Testis (tissue), 2 donors: ENCODE measurements at regions not wholly inside any gene's neighbourhood (a gene's known extent, or its start where the extent isn't known, plus 50 kb on each side); places are given as distances from the start of the nearest gene placed in this dataset.

ENCODE experiments used
- DNase-seq: peaks from one replicate; pipeline ENCODE4 v3.0.0-alpha.2; 2019
- H3K27ac ChIP-seq, 2 donors: fragments of 200-600 bp; sonication (generic); one replicate each; pipeline ENCODE4 v1.5.1; 2019
- H3K27me3 ChIP-seq: fragments of 200-600 bp; sonication (generic); one replicate; pipeline ENCODE4 v1.5.1; 2019
- H3K36me3 ChIP-seq: fragments of 200-600 bp; sonication (generic); one replicate; pipeline ENCODE4 v1.5.1; 2017; ENCODE audit warnings: low read depth; ENCODE audit errors: missing control alignments
- H3K4me1 ChIP-seq: fragments of 200-600 bp; sonication (generic); one replicate; pipeline ENCODE4 v1.5.1; 2019
- H3K4me3 ChIP-seq, 2 donors: fragments of 200-600 bp; sonication (generic); one replicate each; pipeline ENCODE4 v1.5.1; 2017 to 2019
- H3K9me3 ChIP-seq: fragments of 200-600 bp; sonication (generic); one replicate; pipeline ENCODE4 v1.5.1; 2017
- CTCF ChIP-seq, 3 experiments: fragments of 450-650 bp in 2 of 3; fragments of 200-600 bp in 1 of 3; sonication (generic) in 1 of 3; IDR thresholded peaks; one replicate each; pipeline ENCODE4 v1.5.1; 2016 to 2019; ENCODE audit warnings: antibody characterized with exemption in 3 of 3, mild to moderate bottlenecking in 2 of 3, moderate library complexity in 1 of 3
- POLR2A ChIP-seq: fragments of 450-650 bp; IDR thresholded peaks from one replicate; pipeline ENCODE4 v1.6.1; 2017; ENCODE audit warnings: antibody characterized with exemption, mild to moderate bottlenecking, moderate library complexity
- WGBS, 2 donors: methylation state at CpG; one replicate each; pipeline ENCODE4 v1.1.5; 2018; 5-methylcytosine and 5-hydroxymethylcytosine counted together
- intact Hi-C: fragments of 100-400 bp; cut with DNase I; formaldehyde crosslinking; loops from one replicate; pipeline ENCODE4 v1.15.1; 2023; ENCODE audit warnings: low total_unique reads

GRCh38 chr2:119071476-119071875 lies 87.1 kb downstream of the C1QL2 start:
- H3K27me3 ChIP-seq = no peaks in the 10 kb centered on the region
- no peaks in the 10 kb centered on the region for H3K4me1 ChIP-seq
- no peaks in the 10 kb centered on the region for H3K9me3 ChIP-seq
- H3K4me3 ChIP-seq = no peak overlapping the region
- intact Hi-C loops = no loop called here
- DNase-seq = no peak
- no peak overlapping the region for H3K27ac ChIP-seq
- H3K36me3 ChIP-seq = no peaks in the 10 kb centered on the region
- WGBS, 2 donors = 77 to 82% methylated on average over 1 of the region's 1 CpG
- TF ChIP-seq POLR2A (no peak), CTCF (IDR thresholded peaks at IDR 0.05) (no peak)

- WGBS, 2 donors = 65 to 68% methylated on average over 8 of the region's 8 CpGs
- Histone ChIP-seq H3K36me3 (no peaks in the 10 kb centered on the region), H3K27ac (no peak overlapping the region), H3K4me3 (no peak overlapping the region), H3K27me3 (no peaks in the 10 kb centered on the region), H3K9me3 (no peaks in the 10 kb centered on the region), H3K4me1 (no peaks in the 10 kb centered on the region)
- TF ChIP-seq CTCF (IDR thresholded peaks at IDR 0.05) = no peak
- no peak for TF ChIP-seq POLR2A
- no peak for DNase-seq
- intact Hi-C loops = no loop called here
Measured at GRCh38 chr2:119069781-119070180, 88.8 kb downstream of the C1QL2 start.

GRCh38 chr2:119068154-119068725 lies 90.3 kb downstream of the C1QL2 start:
- Histone ChIP-seq H3K9me3 (no peaks in the 10 kb centered on the region), H3K4me3 (no peak overlapping the region), H3K36me3 (no peaks in the 10 kb centered on the region), H3K27ac (no peak overlapping the region), H3K4me1 (no peaks in the 10 kb centered on the region), H3K27me3 (no peaks in the 10 kb centered on the region)
- intact Hi-C loops = no loop called here
- DNase-seq = no peak
- 79 to 83% methylated on average over 7 of the region's 7 CpGs for WGBS, 2 donors
- TF ChIP-seq POLR2A (no peak), CTCF (IDR thresholded peaks at IDR 0.05) (no peak)

GRCh38 chr2:119066272-119066804 lies 92.2 kb downstream of the C1QL2 start:
- H3K27me3 ChIP-seq = no peaks in the 10 kb centered on the region
- no peak overlapping the region for H3K4me3 ChIP-seq
- DNase-seq = no peak
- no peaks in the 10 kb centered on the region for H3K36me3 ChIP-seq
- H3K4me1 ChIP-seq = no peaks in the 10 kb centered on the region
- no peak for TF ChIP-seq CTCF (IDR thresholded peaks at IDR 0.05)
- no peak for TF ChIP-seq POLR2A
- H3K9me3 ChIP-seq = no peaks in the 10 kb centered on the region
- WGBS, 2 donors = 81 to 88% methylated on average over 2 of the region's 2 CpGs
- intact Hi-C loops = no loop called here
- no peak overlapping the region for H3K27ac ChIP-seq

GRCh38 chr2:119065146-119065545 lies 93.4 kb downstream of the C1QL2 start:
- Histone ChIP-seq H3K4me3 (no peak overlapping the region), H3K27ac (no peak overlapping the region), H3K36me3 (no peaks in the 10 kb centered on the region), H3K4me1 (no peaks in the 10 kb centered on the region), H3K9me3 (no peaks in the 10 kb centered on the region), H3K27me3 (no peaks in the 10 kb centered on the region)
- no peak for DNase-seq
- intact Hi-C loops = no loop called here
- TF ChIP-seq POLR2A = no peak
- no peak for TF ChIP-seq CTCF (IDR thresholded peaks at IDR 0.05)
